Neural progenitor cell (in vitro differentiated cells): ENCODE measurements at regions not wholly inside any gene's neighbourhood (a gene's known extent, or its start where the extent isn't known, plus 50 kb on each side); places are given as distances from the start of the nearest gene placed in this dataset.

ENCODE experiments used
- EZH2 ChIP-seq: fragments of 200-600 bp; sonication (generic); IDR thresholded peaks from 2 replicates; pipeline ENCODE4 v1.6.1; 2017; ENCODE audit warnings: antibody characterized with exemption, mild to moderate bottlenecking, moderate library complexity
- EZH2phosphoT487 ChIP-seq: fragments of 200-600 bp; sonication (generic); IDR thresholded peaks from 2 replicates; pipeline ENCODE4 v1.6.1; 2017; ENCODE audit warnings: antibody characterized with exemption
- TF ChIP-seq, protein P1 (sequence below): fragments of 200-600 bp; sonication (generic); IDR thresholded peaks from 2 replicates; pipeline ENCODE4 v1.5.1; 2017; ENCODE audit warnings: antibody characterized with exemption, mild to moderate bottlenecking

GRCh38 chr2:235183786-235184185 lies 232.0 kb downstream of the SH3BP4 start:
- no peak for TF ChIP-seq EZH2
- TF ChIP-seq, protein P1, sequence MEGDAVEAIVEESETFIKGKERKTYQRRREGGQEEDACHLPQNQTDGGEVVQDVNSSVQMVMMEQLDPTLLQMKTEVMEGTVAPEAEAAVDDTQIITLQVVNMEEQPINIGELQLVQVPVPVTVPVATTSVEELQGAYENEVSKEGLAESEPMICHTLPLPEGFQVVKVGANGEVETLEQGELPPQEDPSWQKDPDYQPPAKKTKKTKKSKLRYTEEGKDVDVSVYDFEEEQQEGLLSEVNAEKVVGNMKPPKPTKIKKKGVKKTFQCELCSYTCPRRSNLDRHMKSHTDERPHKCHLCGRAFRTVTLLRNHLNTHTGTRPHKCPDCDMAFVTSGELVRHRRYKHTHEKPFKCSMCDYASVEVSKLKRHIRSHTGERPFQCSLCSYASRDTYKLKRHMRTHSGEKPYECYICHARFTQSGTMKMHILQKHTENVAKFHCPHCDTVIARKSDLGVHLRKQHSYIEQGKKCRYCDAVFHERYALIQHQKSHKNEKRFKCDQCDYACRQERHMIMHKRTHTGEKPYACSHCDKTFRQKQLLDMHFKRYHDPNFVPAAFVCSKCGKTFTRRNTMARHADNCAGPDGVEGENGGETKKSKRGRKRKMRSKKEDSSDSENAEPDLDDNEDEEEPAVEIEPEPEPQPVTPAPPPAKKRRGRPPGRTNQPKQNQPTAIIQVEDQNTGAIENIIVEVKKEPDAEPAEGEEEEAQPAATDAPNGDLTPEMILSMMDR: no peak
- no peak for TF ChIP-seq EZH2phosphoT487
